ENCODE measurements at regions not wholly inside any gene's neighbourhood (a gene's known extent, or its start where the extent isn't known, plus 50 kb on each side); places are given as distances from the start of the nearest gene placed in this dataset.

GRCh38 chr7:156558198-156558597 lies 82.4 kb upstream of the RNF32 start:
- TF ChIP-seq CTCF (IDR thresholded peaks at IDR 0.05; ENCODE audit: extremely low read depth in 1 of 2, insufficient read depth in 1 of 2, low read depth in 1 of 2, low read length in 2 of 2) (no peak), MAX (IDR thresholded peaks at IDR 0.05; ENCODE audit: insufficient read depth, insufficient read length) (no peak), EZH2 (IDR thresholded peaks at IDR 0.05; ENCODE audit: borderline replicate concordance, low read depth, low read length, severe bottlenecking) (no peak)
